ENCODE measurements at regions not wholly inside any gene's neighbourhood (a gene's known extent, or its start where the extent isn't known, plus 50 kb on each side); places are given as distances from the start of the nearest gene placed in this dataset.

DNA sequence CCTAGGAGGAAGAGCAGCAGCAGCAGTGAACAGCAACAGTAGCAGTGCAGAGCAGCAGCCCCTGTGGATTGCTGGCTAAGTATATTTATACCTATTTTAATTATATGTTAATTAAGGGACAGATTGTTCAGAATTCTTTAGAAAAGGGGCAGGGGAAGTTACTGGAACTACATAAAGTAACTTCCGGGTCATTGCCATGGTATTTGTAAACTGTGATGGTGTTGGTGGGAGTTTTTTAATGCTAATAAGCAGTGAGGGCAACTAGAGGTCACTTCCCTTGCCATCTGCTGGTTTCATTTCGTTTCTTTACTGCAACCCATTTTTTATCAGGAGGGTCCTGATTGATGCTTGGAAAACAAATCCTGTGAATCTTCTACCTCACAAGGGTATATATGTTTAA is 229.8 kb upstream of the PODXL start:
- TF ChIP-seq, protein P1, sequence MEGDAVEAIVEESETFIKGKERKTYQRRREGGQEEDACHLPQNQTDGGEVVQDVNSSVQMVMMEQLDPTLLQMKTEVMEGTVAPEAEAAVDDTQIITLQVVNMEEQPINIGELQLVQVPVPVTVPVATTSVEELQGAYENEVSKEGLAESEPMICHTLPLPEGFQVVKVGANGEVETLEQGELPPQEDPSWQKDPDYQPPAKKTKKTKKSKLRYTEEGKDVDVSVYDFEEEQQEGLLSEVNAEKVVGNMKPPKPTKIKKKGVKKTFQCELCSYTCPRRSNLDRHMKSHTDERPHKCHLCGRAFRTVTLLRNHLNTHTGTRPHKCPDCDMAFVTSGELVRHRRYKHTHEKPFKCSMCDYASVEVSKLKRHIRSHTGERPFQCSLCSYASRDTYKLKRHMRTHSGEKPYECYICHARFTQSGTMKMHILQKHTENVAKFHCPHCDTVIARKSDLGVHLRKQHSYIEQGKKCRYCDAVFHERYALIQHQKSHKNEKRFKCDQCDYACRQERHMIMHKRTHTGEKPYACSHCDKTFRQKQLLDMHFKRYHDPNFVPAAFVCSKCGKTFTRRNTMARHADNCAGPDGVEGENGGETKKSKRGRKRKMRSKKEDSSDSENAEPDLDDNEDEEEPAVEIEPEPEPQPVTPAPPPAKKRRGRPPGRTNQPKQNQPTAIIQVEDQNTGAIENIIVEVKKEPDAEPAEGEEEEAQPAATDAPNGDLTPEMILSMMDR (IDR thresholded peaks at IDR 0.05): no peak
- TF ChIP-seq POLR2A (IDR thresholded peaks at IDR 0.05): no peak

Data from body of pancreas (tissue), 4 donors.